ENCODE measurements at regions not wholly inside any gene's neighbourhood (a gene's known extent, or its start where the extent isn't known, plus 50 kb on each side); places are given as distances from the start of the nearest gene placed in this dataset.

GRCh38 chr4:153929675-153930074 is 140.8 kb upstream of the SFRP2 start:
- Mint-ChIP-seq H3K4me1 (ENCODE audit: low read depth) (no peaks in the 10 kb centered on the region), H3K4me3 (no peak overlapping the region), H3K9me3 (ENCODE audit: low read depth) (no peaks in the 10 kb centered on the region), H3K27me3 (peaks cover 16% of the 10 kb centered on the region), H3K36me3 (no peaks in the 10 kb centered on the region), H3K27ac (no peak overlapping the region)

GRCh38 chr4:153927451-153927850 is 138.6 kb upstream of the SFRP2 start:
- no peaks in the 10 kb centered on the region for H3K36me3 Mint-ChIP-seq
- H3K27ac Mint-ChIP-seq: no peak overlapping the region
- H3K4me3 Mint-ChIP-seq: no peak overlapping the region
- peaks cover 11% of the 10 kb centered on the region for H3K27me3 Mint-ChIP-seq
- H3K4me1 Mint-ChIP-seq (ENCODE audit: low read depth): no peaks in the 10 kb centered on the region
- H3K9me3 Mint-ChIP-seq (ENCODE audit: low read depth): no peaks in the 10 kb centered on the region

GRCh38 chr4:153922148-153922547 is 133.3 kb upstream of the SFRP2 start:
- no peak overlapping the region for H3K4me3 Mint-ChIP-seq
- H3K9me3 Mint-ChIP-seq (ENCODE audit: low read depth): no peaks in the 10 kb centered on the region
- no peaks in the 10 kb centered on the region for H3K36me3 Mint-ChIP-seq
- peaks cover 2% of the 10 kb centered on the region for H3K4me1 Mint-ChIP-seq (ENCODE audit: low read depth)
- peak overlapping the region; percentile 7 for H3K27ac Mint-ChIP-seq
- peaks cover 4% of the 10 kb centered on the region for H3K27me3 Mint-ChIP-seq

- Mint-ChIP-seq H3K4me3 (no peak overlapping the region), H3K27ac (no peak overlapping the region), H3K4me1 (ENCODE audit: low read depth) (peaks cover 15% of the 10 kb centered on the region), H3K36me3 (no peaks in the 10 kb centered on the region), H3K9me3 (ENCODE audit: low read depth) (no peaks in the 10 kb centered on the region), H3K27me3 (peaks cover 4% of the 10 kb centered on the region)
Measured at GRCh38 chr4:153919667-153920066, 130.8 kb upstream of the SFRP2 start.

GRCh38 chr4:153916273-153916755 is 127.4 kb upstream of the SFRP2 start:
- Mint-ChIP-seq H3K27me3 (peaks cover 21% of the 10 kb centered on the region), H3K9me3 (ENCODE audit: low read depth) (peaks cover 4% of the 10 kb centered on the region), H3K27ac (peak overlapping the region; percentile 54), H3K4me1 (ENCODE audit: low read depth) (peaks cover 15% of the 10 kb centered on the region), H3K4me3 (no peak overlapping the region), H3K36me3 (peaks cover 3% of the 10 kb centered on the region)

GRCh38 chr4:153912301-153912700 is 123.4 kb upstream of the SFRP2 start:
- Mint-ChIP-seq H3K36me3 (peaks cover 3% of the 10 kb centered on the region), H3K27me3 (peaks cover 18% of the 10 kb centered on the region), H3K4me3 (no peak overlapping the region), H3K9me3 (ENCODE audit: low read depth) (peaks cover 4% of the 10 kb centered on the region), H3K27ac (no peak overlapping the region), H3K4me1 (ENCODE audit: low read depth) (peaks cover 16% of the 10 kb centered on the region)

- peaks cover 3% of the 10 kb centered on the region for H3K36me3 Mint-ChIP-seq
- H3K27me3 Mint-ChIP-seq: peaks cover 18% of the 10 kb centered on the region
- H3K4me1 Mint-ChIP-seq (ENCODE audit: low read depth): peaks cover 1% of the 10 kb centered on the region
- H3K4me3 Mint-ChIP-seq: no peak overlapping the region
- no peak overlapping the region for H3K27ac Mint-ChIP-seq
- peaks cover 4% of the 10 kb centered on the region for H3K9me3 Mint-ChIP-seq (ENCODE audit: low read depth)
Measured at GRCh38 chr4:153909672-153910071, 120.8 kb upstream of the SFRP2 start.

GRCh38 chr4:153906231-153906630 is 117.3 kb upstream of the SFRP2 start:
- Mint-ChIP-seq H3K27me3 (peaks cover 1% of the 10 kb centered on the region), H3K36me3 (no peaks in the 10 kb centered on the region), H3K4me1 (ENCODE audit: low read depth) (peaks cover 1% of the 10 kb centered on the region), H3K4me3 (no peak overlapping the region), H3K9me3 (ENCODE audit: low read depth) (no peaks in the 10 kb centered on the region), H3K27ac (no peak overlapping the region)

- no peaks in the 10 kb centered on the region for H3K36me3 Mint-ChIP-seq
Measured at GRCh38 chr4:153905231-153905630, 116.3 kb upstream of the SFRP2 start.

GRCh38 chr4:153904011-153904410 is 115.1 kb upstream of the SFRP2 start:
- Mint-ChIP-seq H3K4me1 (ENCODE audit: low read depth) (peaks cover 1% of the 10 kb centered on the region), H3K4me3 (no peak overlapping the region), H3K9me3 (ENCODE audit: low read depth) (no peaks in the 10 kb centered on the region), H3K27ac (no peak overlapping the region), H3K27me3 (peaks cover 3% of the 10 kb centered on the region), H3K36me3 (no peaks in the 10 kb centered on the region)

More at GRCh38 chr4:153905231-153905630, 116.3 kb upstream of the SFRP2 start:
- Mint-ChIP-seq H3K4me1 (ENCODE audit: low read depth) (peaks cover 1% of the 10 kb centered on the region), H3K4me3 (no peak overlapping the region), H3K9me3 (ENCODE audit: low read depth) (no peaks in the 10 kb centered on the region), H3K27me3 (no peaks in the 10 kb centered on the region), H3K27ac (no peak overlapping the region)

GRCh38 chr4:153901220-153901619 is 112.3 kb upstream of the SFRP2 start:
- H3K4me1 Mint-ChIP-seq (ENCODE audit: low read depth): no peaks in the 10 kb centered on the region
- no peaks in the 10 kb centered on the region for H3K9me3 Mint-ChIP-seq (ENCODE audit: low read depth)
- H3K27ac Mint-ChIP-seq: no peak overlapping the region
- H3K4me3 Mint-ChIP-seq: no peak overlapping the region
- H3K36me3 Mint-ChIP-seq: no peaks in the 10 kb centered on the region
- H3K27me3 Mint-ChIP-seq: peaks cover 10% of the 10 kb centered on the region

GRCh38 chr4:153900426-153900825 is 111.5 kb upstream of the SFRP2 start:
- Mint-ChIP-seq H3K4me3 (no peak overlapping the region), H3K4me1 (ENCODE audit: low read depth) (no peaks in the 10 kb centered on the region), H3K9me3 (ENCODE audit: low read depth) (no peaks in the 10 kb centered on the region), H3K27ac (no peak overlapping the region), H3K27me3 (peaks cover 10% of the 10 kb centered on the region), H3K36me3 (no peaks in the 10 kb centered on the region)

- H3K27me3 Mint-ChIP-seq: peaks cover 5% of the 10 kb centered on the region
- H3K27ac Mint-ChIP-seq: no peak overlapping the region
- no peaks in the 10 kb centered on the region for H3K9me3 Mint-ChIP-seq (ENCODE audit: low read depth)
- H3K4me1 Mint-ChIP-seq (ENCODE audit: low read depth): no peaks in the 10 kb centered on the region
- H3K36me3 Mint-ChIP-seq: peaks cover 2% of the 10 kb centered on the region
- no peak overlapping the region for H3K4me3 Mint-ChIP-seq
Measured at GRCh38 chr4:153890761-153891160, 101.9 kb upstream of the SFRP2 start.

GRCh38 chr4:153887217-153887616 is 98.3 kb upstream of the SFRP2 start:
- H3K4me1 Mint-ChIP-seq (ENCODE audit: low read depth): no peaks in the 10 kb centered on the region
- H3K9me3 Mint-ChIP-seq (ENCODE audit: low read depth): no peaks in the 10 kb centered on the region
- H3K27me3 Mint-ChIP-seq: peaks cover 7% of the 10 kb centered on the region
- H3K27ac Mint-ChIP-seq: no peak overlapping the region
- no peak overlapping the region for H3K4me3 Mint-ChIP-seq
- peaks cover 2% of the 10 kb centered on the region for H3K36me3 Mint-ChIP-seq

GRCh38 chr4:153884325-153884724 is 95.4 kb upstream of the SFRP2 start:
- Mint-ChIP-seq H3K4me3 (no peak overlapping the region), H3K27ac (no peak overlapping the region), H3K36me3 (peaks cover 12% of the 10 kb centered on the region), H3K9me3 (ENCODE audit: low read depth) (peaks cover 16% of the 10 kb centered on the region), H3K4me1 (ENCODE audit: low read depth) (no peaks in the 10 kb centered on the region), H3K27me3 (peaks cover 5% of the 10 kb centered on the region)

GRCh38 chr4:153880983-153881382 is 92.1 kb upstream of the SFRP2 start:
- H3K27ac Mint-ChIP-seq: no peak overlapping the region
- H3K4me3 Mint-ChIP-seq: no peak overlapping the region
- H3K27me3 Mint-ChIP-seq: peaks cover 3% of the 10 kb centered on the region
- H3K4me1 Mint-ChIP-seq (ENCODE audit: low read depth): no peaks in the 10 kb centered on the region
- H3K9me3 Mint-ChIP-seq (ENCODE audit: low read depth): peaks cover 16% of the 10 kb centered on the region
- peaks cover 12% of the 10 kb centered on the region for H3K36me3 Mint-ChIP-seq
